CD4-positive, alpha-beta T cell treated with Interleukin-15 for 4 hours (primary cell): ENCODE measurements at regions not wholly inside any gene's neighbourhood (a gene's known extent, or its start where the extent isn't known, plus 50 kb on each side); places are given as distances from the start of the nearest gene placed in this dataset.
"Not testable (repeated sequence)": the region's sequence is repeated elsewhere in the genome, so short reads cannot be mapped to it uniquely, and the experiment has no call there.

Experiments
- DNase-seq: peaks from one replicate; pipeline ENCODE4 v3.0.0-alpha.2; 2020; ENCODE audit warnings: low spot score

GRCh38 chrX:10965174-10965798, 145.8 kb upstream of the HCCS start:
- no peak for DNase-seq

GRCh38 chrX:10966057-10966456, 145.1 kb upstream of the HCCS start:
- no peak for DNase-seq

GRCh38 chrX:10971176-10971575, 140.0 kb upstream of the HCCS start:
- no peak for DNase-seq

GRCh38 chrX:10971759-10972158, 139.4 kb upstream of the HCCS start:
- DNase-seq = no peak

- DNase-seq = no peak
These were observed 138.4 kb upstream of the HCCS start for GRCh38 chrX:10972706-10973105.

- no peak for DNase-seq
These were observed 136.2 kb upstream of the HCCS start for GRCh38 chrX:10974920-10975319.

GRCh38 chrX:10979956-10980355, 131.2 kb upstream of the HCCS start:
- no peak for DNase-seq

GRCh38 chrX:10981506-10981905, 129.6 kb upstream of the HCCS start:
- DNase-seq = no peak

GRCh38 chrX:10983526-10983925, 127.6 kb upstream of the HCCS start:
- DNase-seq = no peak

GRCh38 chrX:10984213-10984612, 126.9 kb upstream of the HCCS start:
- DNase-seq = no peak

GRCh38 chrX:10986616-10987015, 124.5 kb upstream of the HCCS start:
- DNase-seq = no peak

- no peak for DNase-seq
These were observed 122.5 kb upstream of the HCCS start for GRCh38 chrX:10988653-10989052.

- DNase-seq = no peak
These were observed 121.7 kb upstream of the HCCS start for GRCh38 chrX:10989386-10989785.

- DNase-seq = no peak
These were observed 120.7 kb upstream of the HCCS start for GRCh38 chrX:10990418-10990817.

- DNase-seq = no peak
These were observed 120.2 kb upstream of the HCCS start for GRCh38 chrX:10990976-10991375.

- DNase-seq = no peak
These were observed 119.0 kb upstream of the HCCS start for GRCh38 chrX:10992110-10992509.

- not testable (repeated sequence) for DNase-seq
These were observed 104.1 kb upstream of the HCCS start for GRCh38 chrX:11007076-11007475.

GRCh38 chrX:11010476-11010875, 100.7 kb upstream of the HCCS start:
- no peak for DNase-seq

- DNase-seq = no peak
These were observed 94.4 kb upstream of the HCCS start for GRCh38 chrX:11016728-11017127.

- not testable (repeated sequence) for DNase-seq
These were observed 88.5 kb upstream of the HCCS start for GRCh38 chrX:11022588-11022987.

GRCh38 chrX:11039926-11040325, 71.2 kb upstream of the HCCS start:
- no peak for DNase-seq

GRCh38 chrX:11040405-11040804, 70.7 kb upstream of the HCCS start:
- no peak for DNase-seq

- no peak for DNase-seq
These were observed 70.1 kb upstream of the HCCS start for GRCh38 chrX:11040996-11041395.

- no peak for DNase-seq
These were observed 61.1 kb upstream of the HCCS start for GRCh38 chrX:11050013-11050412.

- no peak for DNase-seq
These were observed 57.8 kb upstream of the HCCS start for GRCh38 chrX:11053351-11053750.
